NCI-H146 treated with DMSO at 0.1 percent for 48 hours (cell line): ENCODE measurements at regions not wholly inside any gene's neighbourhood (a gene's known extent, or its start where the extent isn't known, plus 50 kb on each side); places are given as distances from the start of the nearest gene placed in this dataset.

Experiments used
- DNase-seq: peaks from one replicate; lab custom pipeline; 2025; ENCODE audit not compliant: unreplicated experiment; lab: John Stamatoyannopoulos, UW

DNA sequence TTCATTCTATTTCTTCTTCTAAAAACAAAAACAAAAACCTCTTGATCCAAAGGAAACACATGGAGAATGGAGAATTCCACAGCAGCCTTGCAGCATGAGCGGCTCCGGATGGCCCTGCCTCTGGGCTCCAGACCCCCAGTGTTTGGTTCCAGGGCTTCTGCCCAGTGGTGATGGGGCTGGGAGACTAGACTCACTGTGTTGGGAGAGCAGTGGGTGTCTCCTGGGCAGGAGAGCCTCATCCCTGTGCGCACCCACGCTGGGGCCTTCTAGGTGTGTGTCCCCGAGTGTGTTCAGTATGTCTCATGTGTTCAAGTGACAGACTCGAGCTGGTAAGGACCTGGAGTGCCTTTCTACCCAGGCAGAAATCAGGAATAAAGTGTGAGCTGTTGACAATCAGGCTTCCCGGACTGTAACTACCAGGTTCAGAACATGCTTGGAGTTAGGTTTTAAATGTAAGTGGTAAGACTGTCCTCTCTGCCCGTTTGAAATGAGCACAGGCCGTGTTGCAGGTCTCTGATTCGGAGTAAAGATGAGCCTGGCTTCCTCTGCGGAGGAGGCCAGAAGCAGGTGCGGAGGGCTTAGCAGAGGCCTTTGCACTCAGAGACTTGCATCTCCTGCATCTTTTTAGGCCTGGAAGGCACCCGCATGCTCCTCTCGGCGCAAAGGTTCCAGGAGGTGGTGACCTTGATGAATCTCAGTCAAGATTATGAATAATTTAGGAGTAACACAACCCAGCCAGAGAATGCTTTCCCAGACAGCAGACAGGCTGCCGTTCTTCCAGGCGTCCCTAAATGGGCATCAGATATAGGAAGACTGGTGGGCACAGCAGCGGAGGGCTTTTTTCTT lies 253.6 kb downstream of the CDH26 start:
- DNase-seq = no peak

DNA sequence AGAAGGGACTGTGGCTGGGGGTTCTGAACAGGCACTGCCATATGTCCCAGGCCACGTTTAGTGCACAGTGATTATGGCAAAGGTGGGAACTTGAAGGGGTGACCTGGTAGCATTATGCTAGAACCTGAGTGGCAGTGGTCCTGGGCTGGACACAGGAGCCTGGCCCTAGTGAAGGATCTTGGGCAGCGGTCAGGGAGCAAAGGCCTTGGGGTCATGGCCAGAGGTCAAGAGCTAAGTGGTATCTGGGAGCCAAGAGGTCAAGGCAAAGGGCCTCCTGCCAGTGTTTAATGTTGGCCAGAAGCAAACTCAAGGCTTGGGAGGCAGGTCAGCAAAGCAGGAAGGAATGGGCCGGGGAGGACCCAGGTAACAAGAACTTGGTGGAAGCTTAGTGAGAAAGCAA lies 254.5 kb downstream of the CDH26 start:
- DNase-seq = no peak

DNA sequence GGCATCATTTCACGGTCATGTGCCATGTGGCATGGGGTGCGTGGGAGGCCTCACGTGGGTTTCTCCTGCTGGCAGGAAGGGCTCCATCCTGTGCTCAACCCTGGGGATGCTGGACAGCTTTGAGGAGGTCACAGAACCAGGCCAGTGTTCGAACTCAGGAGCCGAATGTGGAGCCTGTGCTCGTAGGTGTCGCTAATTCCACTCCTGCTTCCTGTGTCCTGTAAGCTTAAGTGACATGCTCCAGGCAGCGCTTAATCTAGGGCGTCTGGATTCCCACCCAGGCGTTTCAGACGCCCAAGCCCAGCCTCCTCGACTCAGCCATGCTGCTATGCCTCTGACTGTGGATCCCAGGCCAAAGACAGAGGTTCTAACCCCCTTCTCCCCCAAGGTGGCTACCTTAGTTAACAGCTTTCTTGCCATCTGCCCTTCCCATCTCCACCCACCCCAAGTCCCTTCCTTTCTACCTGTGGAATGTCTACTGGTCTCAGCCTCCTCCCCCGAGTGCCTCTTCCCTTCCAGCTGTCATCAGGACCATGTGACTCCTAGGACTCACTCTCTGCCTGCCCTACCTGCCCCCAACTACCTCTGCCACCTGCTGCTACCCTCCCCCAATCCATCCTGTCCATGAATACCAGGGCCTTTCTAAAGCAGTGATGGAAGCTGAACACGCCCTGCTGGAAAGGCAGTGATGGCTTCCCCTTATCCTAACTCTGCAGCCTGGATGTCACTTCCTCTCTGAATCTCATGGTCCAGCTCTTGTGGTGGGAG lies 255.1 kb downstream of the CDH26 start:
- no peak for DNase-seq

DNA sequence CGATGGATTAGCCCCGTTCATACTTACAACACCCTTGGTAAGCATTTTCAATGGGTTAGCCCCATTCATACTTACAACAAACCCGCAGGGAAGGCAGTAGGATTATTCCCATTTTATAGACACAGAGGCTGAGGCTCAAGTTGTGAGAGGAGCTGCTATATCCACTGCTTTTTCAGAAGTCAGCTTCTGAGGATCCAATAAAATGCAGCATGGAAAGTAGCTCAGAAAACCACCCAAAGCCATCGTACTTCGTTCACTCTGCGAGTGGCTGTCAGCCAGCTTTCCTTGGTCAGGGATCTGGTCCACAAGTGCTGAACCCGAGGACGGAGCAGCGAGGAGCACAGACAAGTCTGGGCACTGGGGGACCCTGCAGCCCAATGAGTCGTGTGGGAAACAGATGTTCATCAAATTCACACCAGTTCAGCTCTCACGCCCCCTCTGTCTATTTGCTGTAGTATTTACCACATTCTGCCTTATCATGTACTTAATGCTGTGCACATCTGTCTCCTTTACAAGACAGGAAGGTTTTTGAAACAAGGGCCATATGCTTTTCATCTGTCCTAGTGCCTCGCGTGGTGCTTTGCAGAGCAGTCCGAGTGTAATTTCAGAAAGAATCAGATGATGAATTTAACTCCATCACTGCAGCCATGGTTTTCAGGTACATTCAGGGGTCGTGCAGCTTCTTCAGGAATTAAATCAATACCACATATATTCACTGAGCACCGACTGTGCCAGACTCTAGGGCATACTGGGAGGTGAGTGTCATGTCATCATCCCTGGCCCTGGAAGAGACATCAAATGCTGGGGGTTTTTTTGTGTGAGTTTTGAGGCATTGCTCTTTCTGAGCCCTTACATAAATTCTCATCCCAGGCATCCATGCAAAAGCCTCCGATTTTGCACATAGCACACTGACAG lies 256.9 kb downstream of the CDH26 start:
- no peak for DNase-seq

DNA sequence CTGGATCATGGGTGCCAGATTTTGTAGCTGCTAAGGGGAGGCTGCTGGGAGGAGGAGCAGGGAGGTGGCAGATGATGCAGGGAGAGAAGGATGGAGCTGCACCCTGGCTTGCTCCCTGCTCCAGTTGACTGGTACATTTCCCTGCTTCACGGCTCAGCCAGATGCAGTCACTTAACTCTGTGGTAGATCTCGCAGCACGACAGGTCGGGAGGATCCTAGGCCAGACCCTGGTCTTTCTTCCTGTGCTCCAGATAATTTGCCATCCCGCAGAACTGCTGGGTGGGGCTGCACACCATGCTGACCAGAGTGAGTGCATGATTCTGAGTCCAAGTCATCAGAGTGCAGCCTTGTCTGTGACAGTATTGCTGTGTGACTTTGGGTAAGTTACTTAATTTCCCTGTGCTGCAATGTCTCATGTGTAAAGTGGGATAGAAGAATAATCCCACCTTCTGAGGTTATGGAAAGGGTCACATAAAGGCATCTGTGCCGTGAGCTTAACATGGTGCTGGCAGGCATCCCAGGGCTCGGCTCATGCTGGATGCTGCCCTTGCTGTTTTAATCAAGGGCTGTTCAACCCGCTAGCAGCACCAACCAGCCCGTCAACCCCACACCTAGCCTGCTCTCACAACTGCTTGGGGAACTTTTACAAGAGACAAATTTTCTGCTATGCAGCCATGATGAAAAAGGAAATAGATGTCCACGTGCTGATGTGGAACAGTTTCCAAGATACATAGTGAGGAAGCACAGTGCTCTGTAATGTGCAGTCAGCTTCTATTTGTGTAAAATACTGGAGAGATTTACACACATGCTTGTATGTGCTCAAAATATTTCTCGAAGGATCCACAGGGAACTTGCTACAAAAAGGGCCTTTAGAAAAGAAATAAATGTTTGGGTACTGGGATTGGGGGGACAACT lies 257.9 kb downstream of the CDH26 start:
- DNase-seq = no peak

DNA sequence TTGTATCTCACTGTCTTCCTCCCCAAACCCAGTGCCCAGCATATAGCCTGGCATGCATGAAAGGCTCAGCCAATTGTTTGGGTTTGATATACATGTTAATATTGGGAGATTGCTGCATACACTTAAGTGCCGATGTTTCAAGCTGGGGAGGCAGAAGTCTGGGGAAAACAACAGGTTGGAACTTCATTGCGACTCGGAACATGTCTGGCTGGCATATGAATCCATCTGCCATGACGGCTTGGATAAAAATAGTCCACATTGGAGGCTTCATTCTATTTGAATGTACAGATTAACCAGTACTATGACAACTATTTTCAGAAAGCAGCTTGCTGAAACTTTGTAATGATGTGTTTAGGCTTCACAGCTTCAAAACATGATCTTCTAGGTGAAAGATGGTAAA lies 261.0 kb downstream of the CDH26 start:
- DNase-seq = no peak

DNA sequence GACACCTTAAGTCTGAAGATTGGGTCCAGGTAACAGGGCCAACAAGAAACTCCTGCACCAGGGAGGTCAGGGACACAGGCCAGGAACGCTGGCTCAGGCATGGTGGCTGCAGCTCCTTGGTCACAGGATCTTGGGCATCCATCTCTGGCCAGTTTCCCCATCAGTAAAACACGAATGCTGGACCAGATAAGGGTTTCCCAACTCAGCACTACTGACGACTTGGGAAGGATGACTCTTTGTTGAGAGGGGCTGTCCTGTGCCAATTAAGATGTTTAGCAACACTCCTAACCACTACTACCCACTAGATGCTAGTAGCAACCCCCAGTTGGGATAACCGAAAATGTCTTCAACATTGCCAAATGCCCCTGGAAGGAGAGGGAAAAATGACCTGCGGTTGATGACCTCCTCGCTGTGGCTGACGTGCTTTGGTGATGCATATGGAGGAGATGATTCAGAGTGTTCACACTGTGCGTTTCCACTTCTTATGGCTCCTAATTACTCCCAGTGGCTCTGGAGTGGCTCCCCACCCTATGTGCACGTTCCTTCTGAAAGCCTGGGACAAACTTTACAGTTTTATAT lies 261.9 kb downstream of the CDH26 start:
- no peak for DNase-seq

DNA sequence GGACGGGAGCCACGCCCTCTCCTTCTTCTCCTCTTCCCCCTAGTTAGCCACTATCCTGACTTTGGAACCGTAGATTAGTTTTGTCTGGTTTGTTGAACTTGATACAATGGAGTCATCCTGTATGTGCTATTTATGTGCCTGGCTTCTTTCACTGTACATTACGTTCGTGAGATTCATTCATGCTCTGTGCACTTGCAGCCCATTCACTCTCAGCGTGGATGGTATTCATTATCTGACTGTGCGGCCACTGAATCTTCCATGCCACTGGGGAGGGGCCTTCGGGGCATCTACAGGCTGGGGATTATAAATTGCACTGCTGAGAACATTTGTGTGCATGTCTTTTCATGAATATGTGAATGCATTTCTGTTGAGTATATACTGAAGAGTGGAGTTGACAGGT lies 262.5 kb downstream of the CDH26 start:
- DNase-seq = no peak

DNA sequence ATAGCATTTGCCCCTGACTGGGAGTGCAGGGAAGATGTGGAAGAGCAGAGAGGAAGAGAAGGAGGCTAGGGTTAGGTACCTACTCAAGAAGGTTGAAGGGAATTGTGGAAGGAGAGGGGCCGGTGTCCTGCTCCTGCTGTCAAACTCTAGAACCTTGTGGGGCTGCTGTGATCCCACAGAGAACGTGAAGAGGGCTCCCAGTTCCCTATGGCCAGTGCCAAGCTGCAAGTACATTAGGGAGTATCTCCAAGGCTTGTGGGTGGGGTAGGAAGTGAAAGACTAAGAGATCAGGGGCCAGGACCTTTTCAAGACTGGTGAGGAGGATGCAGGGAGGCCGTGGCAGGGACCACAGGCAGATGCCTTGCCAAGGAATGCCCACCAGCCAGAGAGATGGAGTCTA lies 263.4 kb downstream of the CDH26 start:
- no peak for DNase-seq

DNA sequence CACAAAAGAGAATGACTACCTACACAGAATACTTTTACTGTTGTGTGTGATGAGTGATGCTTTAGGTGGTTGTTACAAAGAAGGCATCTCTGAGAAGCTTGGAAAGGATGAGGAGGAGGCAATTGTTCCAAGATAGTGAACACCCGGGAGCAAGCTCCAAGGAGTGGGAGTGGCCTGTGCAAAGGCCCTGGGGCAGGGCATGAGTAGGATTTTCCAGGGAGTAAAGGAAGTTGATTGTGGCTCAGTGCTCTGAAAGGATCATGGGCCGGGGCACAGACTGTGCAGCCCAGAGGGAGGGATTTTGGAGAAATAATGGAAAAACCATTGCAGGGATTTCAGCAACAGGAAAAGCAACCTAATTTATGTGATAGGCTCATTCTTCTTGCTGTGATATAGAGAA lies 264.3 kb downstream of the CDH26 start:
- DNase-seq = no peak

DNA sequence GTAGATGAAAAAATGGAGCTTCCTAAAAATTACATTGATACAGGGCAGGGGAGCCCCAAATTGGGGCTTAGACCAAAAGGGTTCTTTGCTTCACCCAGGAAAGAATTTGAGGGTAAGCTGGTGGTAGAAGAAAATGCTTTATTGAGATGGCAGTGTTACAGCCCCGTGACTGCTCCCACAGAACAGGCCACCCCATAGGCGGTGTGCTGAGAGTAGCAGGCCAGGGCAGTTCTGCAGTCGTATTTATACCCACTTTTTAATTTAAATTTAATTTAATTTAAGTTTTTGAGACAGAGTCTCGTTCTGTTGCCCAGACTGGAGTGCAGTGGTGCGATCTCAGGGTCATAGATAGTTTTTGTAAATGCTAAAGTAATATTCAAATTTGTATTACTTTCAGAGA lies 265.0 kb downstream of the CDH26 start:
- DNase-seq = no peak

DNA sequence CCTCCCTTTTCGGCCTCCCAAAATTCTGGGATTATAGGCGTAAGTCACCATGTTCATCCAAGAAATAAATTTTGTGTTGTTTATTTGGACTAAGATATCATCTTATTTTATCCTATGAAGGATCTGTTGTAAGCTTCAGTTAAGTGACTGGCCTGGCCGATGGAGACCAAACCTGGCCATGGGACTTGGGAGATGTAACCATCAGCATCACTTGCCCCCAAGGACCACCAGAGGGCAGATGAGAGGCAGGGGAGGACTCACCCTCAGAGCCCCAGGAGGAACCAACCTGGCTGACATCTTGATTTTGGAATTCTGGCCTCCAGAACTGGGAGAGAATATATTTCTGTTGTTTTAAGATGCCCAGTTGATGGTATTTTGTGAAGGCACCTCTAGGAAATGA lies 266.7 kb downstream of the CDH26 start:
- no peak for DNase-seq

DNA sequence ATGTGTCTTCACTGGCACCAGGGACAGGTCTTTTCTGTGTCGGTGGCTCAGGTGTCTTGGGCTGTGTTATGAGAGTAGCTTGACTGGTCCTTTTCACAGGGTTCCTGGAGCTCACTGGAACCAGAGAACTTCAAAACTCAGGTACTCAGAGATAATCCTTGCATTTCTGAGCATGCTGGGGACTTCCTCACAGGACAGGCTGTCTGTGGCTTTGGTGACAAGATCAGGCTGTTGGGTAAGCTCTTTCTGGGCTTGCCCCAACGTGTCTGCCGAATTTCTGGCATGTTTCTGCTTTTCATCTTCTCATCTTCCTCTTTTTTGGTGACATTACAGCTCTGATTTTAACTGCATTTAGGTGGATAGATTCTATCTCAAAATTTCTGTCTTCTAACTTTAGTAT lies 270.0 kb downstream of the CDH26 start:
- DNase-seq = no peak

DNA sequence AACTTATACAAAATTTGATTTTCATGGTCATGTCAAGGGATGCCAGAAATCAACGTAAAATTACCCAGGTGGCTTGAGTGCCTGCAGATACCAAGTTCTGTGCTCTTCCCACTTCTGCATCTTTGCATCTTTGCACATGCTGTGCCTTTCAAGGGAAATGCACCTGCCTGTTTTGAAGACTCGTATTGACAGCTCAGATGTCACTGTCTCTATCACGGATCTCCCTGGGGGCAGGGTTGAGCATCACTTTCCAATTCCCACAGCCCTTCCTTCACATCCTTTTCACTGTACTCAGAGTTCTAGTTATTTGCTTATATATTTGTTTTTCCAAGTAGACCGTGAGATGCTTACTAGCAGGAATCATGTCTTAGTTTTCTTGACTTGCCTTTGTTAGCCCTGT lies 274.2 kb downstream of the CDH26 start:
- DNase-seq = no peak

DNA sequence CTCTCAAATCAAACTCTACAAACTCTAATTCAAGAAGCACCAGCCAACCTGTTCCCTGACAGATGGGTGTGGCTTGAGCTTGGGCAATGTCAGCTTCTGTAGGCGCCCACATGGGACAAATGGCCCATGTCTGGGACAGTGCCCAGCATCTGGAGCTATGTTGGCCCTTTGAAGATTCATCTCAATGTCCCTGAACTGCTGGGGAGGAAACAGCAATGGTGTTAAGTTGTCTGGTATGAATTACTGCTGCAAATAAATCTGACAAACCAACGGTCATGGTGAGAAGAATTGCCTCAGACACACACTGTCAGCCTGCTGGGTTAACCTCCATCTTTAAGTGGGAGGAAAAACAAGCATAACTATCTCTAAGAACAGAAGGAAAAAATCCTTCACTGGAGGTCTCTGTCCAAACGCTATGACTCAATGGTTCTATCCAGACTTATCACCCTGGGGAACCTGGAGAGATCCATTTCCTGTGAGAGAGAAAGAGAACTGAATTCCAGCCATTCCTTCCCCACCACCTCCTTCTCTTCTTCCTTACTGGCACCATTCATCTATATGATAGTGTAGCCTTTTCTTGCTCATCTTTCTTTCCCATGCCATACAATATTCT lies 274.9 kb downstream of the CDH26 start:
- no peak for DNase-seq

DNA sequence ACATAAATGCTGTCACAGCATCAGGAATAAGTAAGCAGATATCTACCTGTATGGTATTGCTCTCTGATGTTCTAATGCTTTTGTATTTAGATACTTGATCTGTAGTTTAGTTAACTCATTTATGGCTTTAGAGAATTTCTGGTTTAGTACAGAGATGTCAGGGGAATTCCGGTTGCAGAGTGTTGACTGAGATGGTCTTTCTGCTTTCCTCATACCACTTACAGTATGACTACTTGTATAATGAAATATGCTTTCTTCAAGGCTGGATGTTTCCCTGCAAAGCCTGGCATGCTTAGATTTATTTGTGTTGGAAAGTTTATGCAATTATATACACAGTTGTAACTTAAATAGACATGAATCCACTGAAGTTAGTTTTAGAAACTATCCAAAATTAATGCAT lies 278.4 kb downstream of the CDH26 start:
- DNase-seq = no peak

DNA sequence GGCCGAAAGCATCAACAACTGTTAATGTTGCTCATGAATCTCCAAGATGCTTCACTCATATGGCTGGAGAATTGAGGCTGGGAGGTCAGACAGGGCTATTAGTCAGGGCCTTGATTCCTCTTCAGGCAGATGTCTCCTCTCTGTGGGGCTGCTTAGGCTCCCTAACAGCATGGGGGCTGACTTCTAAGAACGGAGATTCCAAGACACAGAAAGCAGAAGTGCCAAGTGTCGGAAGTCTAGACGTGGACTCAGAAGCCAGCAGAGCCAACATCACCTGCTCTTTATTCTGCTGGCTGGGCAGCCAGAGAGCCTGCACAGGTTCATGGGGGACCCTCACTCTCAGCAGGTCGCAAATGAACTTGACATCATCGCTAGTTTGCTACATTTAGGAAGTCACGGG lies 279.8 kb downstream of the CDH26 start:
- no peak for DNase-seq

DNA sequence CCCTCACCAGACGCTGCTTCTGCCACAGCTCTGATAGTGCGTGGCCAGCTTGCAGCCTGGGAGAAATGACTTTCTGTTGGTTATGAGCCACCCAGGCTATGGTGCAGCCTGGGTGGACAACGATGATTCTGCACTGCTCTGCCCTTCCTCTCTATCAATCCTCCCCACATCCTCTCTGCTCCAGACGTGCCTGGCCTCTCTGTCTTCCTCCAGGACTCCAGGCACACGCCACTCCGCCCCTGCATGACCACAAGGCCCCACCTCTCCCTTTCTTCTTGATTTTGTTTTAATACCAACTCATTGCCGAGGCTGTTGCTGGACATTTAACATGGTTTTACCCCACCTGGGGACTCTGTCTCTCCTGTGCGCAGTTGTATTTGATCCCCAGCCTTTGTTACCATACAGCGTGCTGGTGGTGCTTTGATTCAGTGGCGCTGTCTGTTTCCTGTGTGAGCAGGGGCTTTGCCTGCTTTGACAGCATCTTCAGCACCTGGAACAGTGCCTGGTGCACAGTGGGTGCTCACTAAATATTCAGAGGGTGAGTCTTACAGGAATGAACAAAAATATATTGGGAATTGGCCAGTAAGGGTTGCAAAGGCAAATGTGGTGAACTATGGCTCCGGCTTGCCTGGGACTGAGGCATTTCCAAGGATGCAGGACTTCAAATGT lies 280.9 kb downstream of the CDH26 start:
- no peak for DNase-seq

DNA sequence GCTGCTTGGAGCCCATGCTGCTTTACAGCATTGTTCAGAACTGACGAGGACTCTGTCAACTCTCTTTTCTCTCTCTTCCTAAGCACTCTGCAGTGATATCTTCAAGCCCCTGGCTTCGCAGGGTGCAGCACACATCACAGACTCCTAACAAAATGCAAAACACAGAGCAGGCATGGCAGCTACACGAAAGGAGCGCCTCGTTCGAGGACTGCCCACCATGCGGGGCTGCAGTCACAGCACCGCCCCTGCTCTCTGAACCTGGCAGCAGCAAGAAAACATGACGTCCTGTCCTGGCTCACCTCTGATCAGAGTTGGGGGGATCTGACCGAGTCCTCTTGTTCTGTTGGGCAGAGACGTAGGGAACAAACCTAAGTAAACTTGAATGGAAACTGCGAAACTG lies 281.7 kb downstream of the CDH26 start:
- no peak for DNase-seq
